ENCODE measurements at regions not wholly inside any gene's neighbourhood (a gene's known extent, or its start where the extent isn't known, plus 50 kb on each side); places are given as distances from the start of the nearest gene placed in this dataset.
"Not testable (repeated sequence)": the region's sequence is repeated elsewhere in the genome, so short reads cannot be mapped to it uniquely, and the experiment has no call there.

GRCh38 chr11:16605894-16606783 lies 132.3 kb upstream of the C11orf58 start:
- DNase-seq: peak; percentile 90

DNA sequence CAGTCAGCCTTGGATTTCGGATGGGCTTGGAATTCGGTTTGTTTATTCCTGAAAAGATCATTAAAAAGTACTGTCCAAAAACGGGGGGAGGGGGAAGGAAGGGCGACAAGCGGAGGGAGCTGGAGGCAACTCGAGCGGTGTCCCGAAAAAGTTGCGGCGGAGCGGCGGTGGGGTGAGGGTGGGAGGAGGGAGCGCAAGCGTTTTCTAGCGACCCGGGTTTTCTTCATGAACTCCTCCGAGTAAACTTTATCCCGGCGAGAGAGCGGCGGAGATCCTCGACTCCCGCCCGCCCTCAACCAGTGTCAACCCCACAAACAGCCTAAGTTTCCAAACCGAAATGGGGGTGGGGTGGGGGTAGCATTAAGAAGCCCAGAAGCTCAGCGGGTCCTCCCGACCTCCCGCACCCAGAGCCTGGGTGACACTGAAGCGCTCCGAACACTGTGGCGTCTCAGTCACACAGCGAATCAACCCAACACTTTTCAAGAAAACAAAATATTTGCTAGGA lies 133.0 kb upstream of the C11orf58 start:
- DNase-seq: peak; percentile 43

DNA sequence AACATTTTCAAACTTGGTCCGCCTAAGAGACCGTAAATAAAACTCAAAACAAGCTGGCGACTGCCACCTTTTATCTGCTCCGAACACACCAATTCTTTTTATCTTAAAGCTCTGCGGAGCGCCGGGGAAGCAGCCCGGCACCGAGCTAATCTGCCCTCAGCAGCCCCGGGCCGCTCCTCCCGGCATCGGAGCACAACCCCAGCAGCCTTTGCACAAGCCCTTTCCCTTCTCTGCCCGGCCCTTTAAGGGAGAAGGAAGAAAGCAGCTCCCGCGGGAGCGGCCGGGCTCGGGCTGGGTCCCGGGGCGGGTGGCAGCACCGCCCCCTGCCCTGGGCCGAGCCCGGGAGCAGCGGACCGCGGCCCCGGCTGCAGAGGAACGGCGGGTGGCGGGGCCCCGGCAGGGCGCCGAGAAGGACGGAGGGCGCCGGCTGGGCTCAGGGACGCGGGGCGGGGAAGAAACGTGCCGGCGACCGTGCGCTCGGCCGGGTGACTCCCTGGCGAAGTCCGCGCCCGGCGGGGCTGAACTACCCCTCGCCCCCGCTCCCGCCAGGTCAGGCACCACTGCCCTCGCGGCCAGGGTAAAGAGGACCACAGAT lies 133.6 kb upstream of the C11orf58 start:
- peak; percentile 52 for DNase-seq

GRCh38 chr11:16603890-16604793 lies 134.3 kb upstream of the C11orf58 start:
- peak; percentile 55 for DNase-seq

- DNase-seq: no peak
Measured at GRCh38 chr11:16603245-16603644, 135.2 kb upstream of the C11orf58 start.

DNA sequence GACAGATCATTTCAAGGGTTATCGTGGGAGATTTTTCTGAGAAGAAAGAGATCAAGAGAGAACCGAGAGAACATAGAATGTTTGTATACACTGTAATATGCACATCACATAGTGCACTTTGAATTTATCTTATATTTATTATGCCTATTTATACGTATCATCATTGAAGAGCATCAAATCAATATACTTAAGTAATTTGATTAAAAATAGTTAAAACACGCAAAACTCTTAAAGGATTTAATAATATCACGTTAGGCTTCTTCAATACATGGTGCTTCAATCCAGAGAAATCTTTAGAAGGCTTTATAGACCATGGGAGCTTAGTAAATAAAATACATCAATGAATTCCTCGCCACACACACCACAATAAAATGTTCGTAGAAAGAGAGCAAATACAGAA lies 139.5 kb upstream of the C11orf58 start:
- no peak for DNase-seq

DNA sequence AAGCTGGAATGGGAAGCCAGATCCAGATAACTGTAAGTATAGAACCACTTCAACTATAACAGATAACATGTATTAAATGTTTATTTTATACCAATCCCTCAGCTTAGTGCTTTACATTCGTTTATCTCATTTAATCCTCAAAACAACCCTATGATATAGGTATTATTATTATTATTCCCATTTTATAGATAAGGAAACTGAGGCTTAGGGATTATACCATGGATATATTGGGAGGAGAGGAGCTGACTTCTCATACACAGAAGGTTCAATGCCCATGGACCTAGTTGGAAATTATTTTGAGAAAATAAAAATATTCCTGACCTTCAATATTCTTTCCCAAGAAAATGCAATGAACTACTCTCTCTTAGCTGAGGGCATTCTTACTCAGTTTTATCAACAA lies 140.4 kb upstream of the C11orf58 start:
- no peak for DNase-seq

GRCh38 chr11:16596231-16596630 lies 142.2 kb upstream of the C11orf58 start:
- no peak for DNase-seq

DNA sequence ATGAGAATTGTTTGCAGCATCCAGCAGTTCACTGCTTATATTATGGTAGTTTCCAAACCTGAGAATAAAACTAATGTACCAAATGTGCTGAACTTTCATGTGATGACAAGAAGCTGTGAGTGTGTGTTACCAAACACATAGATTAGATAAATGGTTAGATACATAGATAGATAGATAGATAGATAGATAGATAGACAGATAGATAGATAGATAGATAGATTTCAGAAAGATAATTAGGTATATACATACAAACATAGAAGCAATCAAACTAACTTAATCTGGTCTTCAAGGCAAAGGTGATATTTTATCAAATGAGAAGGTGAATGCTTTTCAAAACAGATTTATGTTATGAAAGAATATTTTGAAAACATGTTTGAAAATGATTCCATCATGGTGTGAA lies 147.3 kb upstream of the C11orf58 start:
- no peak for DNase-seq

- no peak for DNase-seq
Measured at GRCh38 chr11:16587670-16588069, 150.8 kb upstream of the C11orf58 start.

DNA sequence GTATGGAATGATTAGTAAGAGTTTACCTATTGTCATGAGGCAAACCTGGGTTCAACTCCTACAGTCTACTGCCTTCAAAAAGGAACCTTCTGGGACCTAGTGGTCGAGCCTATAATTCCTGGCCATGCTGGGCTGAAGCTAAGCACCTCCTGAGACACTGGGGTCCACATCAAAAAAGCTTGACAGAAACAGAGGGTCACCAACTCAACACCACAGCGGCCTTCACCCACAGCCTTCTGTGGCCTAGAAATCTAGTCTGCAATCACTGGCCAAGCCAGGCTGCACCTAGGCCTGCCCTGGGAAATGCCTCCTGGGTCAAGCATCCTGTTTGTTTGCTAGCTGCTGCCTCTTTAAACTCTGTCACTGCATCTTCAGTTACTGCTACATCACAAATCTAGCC lies 153.9 kb upstream of the C11orf58 start:
- no peak for DNase-seq

DNA sequence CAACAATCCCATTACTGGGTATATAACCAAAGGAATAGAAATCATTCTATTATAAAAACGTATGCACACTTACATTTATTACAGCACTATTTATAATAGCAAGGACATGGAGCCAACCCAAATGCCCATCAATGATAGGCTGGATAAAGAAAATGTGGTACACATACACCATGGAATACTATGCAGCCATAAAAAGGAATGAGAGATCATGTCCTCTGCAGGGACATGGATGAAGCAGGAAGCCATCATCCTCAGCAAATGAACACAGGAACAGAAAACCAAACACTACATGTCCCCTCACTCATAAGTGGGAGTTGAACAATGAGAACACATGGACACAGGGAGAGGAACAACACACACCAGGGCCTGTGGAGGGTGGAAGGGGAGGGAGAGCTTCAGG lies 157.4 kb upstream of the C11orf58 start:
- not testable (repeated sequence) for DNase-seq

- DNase-seq: no peak
Measured at GRCh38 chr11:16577490-16577889, 161.0 kb upstream of the C11orf58 start.

GRCh38 chr11:16574889-16575288 lies 163.6 kb upstream of the C11orf58 start:
- not testable (repeated sequence) for DNase-seq

DNA sequence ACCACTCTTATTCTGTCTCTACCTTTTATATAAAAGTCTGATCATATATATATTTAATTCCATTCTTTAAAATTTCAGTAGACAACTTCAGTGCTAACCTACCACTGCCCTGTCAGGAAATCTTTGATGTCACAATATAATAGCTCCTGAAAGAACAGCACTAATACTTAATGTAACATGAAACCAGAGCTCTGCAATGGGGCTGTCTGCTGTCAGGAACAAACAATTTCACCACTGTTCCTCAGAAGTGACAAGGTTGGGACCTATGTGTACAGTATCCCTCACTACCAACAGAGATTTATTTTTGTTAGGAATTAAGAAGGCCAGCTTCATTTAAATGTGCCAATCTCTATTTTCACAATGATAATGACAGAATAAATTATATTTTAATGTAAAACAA lies 165.5 kb upstream of the C11orf58 start:
- no peak for DNase-seq

DNA sequence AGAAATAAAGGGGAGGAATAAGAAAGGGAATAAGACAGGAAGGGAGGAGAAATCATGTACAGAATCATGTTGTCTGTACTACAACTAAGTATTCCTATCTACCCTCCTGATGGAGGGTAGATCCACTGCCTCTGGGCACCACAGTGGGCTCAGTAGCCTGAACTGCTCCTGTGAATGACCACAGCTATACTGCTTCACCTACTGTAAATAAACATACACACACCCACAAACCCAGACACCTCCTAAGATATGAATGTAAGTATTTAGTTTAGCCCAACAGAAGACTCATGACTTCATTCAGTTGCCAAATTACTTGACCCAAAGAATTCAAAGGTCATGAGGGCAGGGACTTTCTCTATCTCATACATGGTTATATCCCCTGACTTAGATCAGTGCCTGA lies 177.3 kb upstream of the C11orf58 start:
- peak; percentile 39 for DNase-seq

DNA sequence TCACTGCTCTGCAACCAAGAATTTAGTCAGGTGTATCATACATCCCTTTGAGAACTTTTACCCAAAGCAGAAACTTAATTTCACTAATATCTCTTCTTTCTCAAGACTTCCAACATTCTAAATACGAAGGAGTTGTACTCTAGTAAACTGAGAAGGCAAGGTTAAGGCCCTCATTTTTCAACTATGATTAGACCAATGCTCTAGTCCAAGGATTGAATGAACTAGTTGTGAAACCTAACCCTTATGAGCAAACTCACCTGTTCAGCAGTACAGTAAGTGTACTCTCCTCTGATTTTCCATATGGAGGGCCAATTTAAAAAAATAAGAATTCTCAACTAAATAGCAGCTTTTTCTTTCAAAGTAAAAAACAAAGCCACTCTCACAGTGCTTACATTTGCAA lies 180.0 kb upstream of the C11orf58 start:
- DNase-seq: no peak

DNA sequence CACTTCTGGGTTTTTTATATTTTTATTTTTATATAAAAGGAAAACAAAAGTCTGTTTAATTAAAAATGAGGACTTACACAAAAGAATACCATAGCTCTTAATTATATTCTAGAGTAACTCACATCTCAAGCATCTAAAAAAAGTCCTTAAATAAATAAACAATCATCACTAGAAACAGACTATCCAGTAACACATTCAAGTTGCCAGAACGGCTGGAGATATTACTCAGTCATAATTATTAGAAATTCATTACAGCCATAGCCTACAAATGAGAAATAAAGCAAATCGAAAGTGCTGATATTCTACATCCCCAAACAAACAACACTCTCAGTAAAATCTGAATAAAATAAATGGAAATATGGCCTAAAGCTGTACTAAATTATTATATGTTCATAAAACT lies 182.5 kb upstream of the C11orf58 start:
- DNase-seq: no peak

DNA sequence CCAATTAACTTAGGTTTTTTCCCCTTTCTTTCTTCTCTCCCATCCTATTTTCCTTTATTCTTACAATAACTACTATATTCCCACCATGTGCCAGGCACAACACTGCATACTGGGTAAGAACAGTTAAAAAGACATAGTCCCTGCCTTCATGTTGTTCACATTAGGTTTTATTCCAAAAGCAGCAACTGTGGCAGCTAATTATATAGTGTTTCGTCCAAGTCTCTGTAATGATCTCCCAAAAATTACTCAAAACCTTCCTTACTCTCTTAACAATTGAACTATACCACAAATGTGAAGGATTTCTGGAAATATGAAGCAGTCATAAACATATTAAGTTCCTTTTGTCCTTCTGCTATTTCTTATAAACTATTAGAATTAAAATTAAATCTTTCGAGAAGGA lies 184.1 kb upstream of the C11orf58 start:
- DNase-seq: no peak

GRCh38 chr11:16547879-16548278 lies 190.6 kb upstream of the C11orf58 start:
- no peak for DNase-seq

- peak; percentile 6 for DNase-seq
Measured at GRCh38 chr11:16543642-16544041, 187.3 kb upstream of the SOX6 start.

GRCh38 chr11:16542353-16542752 lies 186.0 kb upstream of the SOX6 start:
- DNase-seq: no peak

DNA sequence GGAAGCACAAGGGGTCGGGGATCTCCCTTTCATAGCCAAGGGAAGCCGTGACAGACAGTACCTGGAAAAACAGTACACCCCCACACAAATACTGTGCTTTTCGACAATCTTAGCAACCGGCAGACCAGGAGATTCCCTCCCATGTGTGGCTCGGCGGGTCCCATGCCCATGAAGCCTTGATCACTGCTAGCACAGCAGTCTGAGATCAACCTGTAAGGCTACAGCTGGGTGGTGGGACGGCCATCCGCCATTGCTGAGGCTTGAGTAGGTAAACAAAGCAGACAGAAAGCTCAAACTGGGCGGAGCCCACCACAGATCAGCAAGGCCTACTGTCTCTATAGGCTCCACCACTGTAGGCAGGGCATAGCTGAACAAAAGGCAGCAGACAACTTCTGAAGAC lies 180.2 kb upstream of the SOX6 start:
- no peak for DNase-seq
